ENCODE measurements at regions not wholly inside any gene's neighbourhood (a gene's known extent, or its start where the extent isn't known, plus 50 kb on each side); places are given as distances from the start of the nearest gene placed in this dataset.
"Not testable (repeated sequence)": the region's sequence is repeated elsewhere in the genome, so short reads cannot be mapped to it uniquely, and the experiment has no call there.

DNA sequence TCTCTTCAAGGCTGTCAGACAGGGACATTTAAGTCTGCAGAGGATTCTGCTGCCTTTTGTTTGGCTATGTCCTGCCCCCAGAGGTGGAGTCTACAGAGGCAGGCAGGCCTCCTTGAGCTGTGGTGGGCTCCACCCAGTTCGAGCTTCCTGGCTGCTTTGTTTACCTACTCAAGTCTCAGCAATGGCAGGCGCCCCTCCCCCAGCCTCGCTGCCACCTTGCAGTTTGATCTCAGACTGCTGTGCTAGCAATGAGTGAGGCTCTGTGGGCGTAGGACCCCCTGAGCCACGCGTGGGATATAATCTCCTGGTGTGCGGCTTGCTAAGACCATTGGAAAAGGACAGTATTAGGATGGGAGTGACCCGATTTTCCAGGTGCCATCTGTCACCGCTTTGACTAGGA is 437.6 kb downstream of the STK39 start:
- TF ChIP-seq, protein P1, sequence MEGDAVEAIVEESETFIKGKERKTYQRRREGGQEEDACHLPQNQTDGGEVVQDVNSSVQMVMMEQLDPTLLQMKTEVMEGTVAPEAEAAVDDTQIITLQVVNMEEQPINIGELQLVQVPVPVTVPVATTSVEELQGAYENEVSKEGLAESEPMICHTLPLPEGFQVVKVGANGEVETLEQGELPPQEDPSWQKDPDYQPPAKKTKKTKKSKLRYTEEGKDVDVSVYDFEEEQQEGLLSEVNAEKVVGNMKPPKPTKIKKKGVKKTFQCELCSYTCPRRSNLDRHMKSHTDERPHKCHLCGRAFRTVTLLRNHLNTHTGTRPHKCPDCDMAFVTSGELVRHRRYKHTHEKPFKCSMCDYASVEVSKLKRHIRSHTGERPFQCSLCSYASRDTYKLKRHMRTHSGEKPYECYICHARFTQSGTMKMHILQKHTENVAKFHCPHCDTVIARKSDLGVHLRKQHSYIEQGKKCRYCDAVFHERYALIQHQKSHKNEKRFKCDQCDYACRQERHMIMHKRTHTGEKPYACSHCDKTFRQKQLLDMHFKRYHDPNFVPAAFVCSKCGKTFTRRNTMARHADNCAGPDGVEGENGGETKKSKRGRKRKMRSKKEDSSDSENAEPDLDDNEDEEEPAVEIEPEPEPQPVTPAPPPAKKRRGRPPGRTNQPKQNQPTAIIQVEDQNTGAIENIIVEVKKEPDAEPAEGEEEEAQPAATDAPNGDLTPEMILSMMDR (IDR thresholded peaks at IDR 0.05; ENCODE audit: low read depth, low read length), result not testable (repeated sequence)
- not testable (repeated sequence) for TF ChIP-seq EZH2phosphoT487 (IDR thresholded peaks at IDR 0.05; ENCODE audit: low read depth)

Data from OCI-LY3 (cell line).